ENCODE measurements at regions not wholly inside any gene's neighbourhood (a gene's known extent, or its start where the extent isn't known, plus 50 kb on each side); places are given as distances from the start of the nearest gene placed in this dataset.

- TF ChIP-seq CTCF (IDR thresholded peaks at IDR 0.05; ENCODE audit: low read depth, low read length) (no peak), EZH2phosphoT487 (IDR thresholded peaks at IDR 0.05; ENCODE audit: low read depth) (no peak)
Observed at GRCh38 chr12:111202237-111202915, 166.5 kb downstream of the PHETA1 start.

Measured in OCI-LY3 (cell line).